ENCODE measurements at regions not wholly inside any gene's neighbourhood (a gene's known extent, or its start where the extent isn't known, plus 50 kb on each side); places are given as distances from the start of the nearest gene placed in this dataset.

- TF ChIP-seq REST (IDR thresholded peaks at IDR 0.05; ENCODE audit: borderline replicate concordance), result peak; percentile 65
- peak; percentile 51 for TF ChIP-seq POLR2AphosphoS5 (IDR thresholded peaks at IDR 0.05)
- no peak for TF ChIP-seq CTCF (IDR thresholded peaks at IDR 0.05; ENCODE audit: poor library complexity, severe bottlenecking)
- no peak for TF ChIP-seq TAF1 (IDR thresholded peaks at IDR 0.05; ENCODE audit: low read depth)
Observed at GRCh38 chr2:220041447-220041846, 414.0 kb downstream of the SLC4A3 start.
